ENCODE measurements at regions not wholly inside any gene's neighbourhood (a gene's known extent, or its start where the extent isn't known, plus 50 kb on each side); places are given as distances from the start of the nearest gene placed in this dataset.

GRCh38 chr3:117080872-117081271, 371.3 kb downstream of the TUSC7 start:
- H3K9me3 ChIP-seq = no peaks in the 10 kb centered on the region
- CTCF ChIA-PET = no interaction called here
- H3K9ac ChIP-seq = no peak overlapping the region
- H3K9me2 ChIP-seq = no peaks in the 10 kb centered on the region
- POLR2A ChIA-PET = no interaction called here
- no peak overlapping the region for H3K4me2 ChIP-seq
- WGBS (ENCODE audit: low lambda C conversion rate) = 66% methylated on average over 2 of the region's 2 CpGs
- no peak overlapping the region for H3K4me3 ChIP-seq (ENCODE audit: low read depth in 2 of 2, low read length in 1 of 2)
- no peak for TF ChIP-seq RFX5 (IDR thresholded peaks at IDR 0.05; ENCODE audit: low read length)
- no peak for TF ChIP-seq FOXM1 (IDR thresholded peaks at IDR 0.05; ENCODE audit: low read depth)
- no peak for TF ChIP-seq REST (IDR thresholded peaks at IDR 0.05; ENCODE audit: low read depth, low read length)
- no peak for TF ChIP-seq USF1 (IDR thresholded peaks at IDR 0.05; ENCODE audit: borderline replicate concordance, low read depth)
- no peak for TF ChIP-seq RXRA (IDR thresholded peaks at IDR 0.05; ENCODE audit: borderline replicate concordance, low read depth)
- no peak for TF ChIP-seq SMC3 (IDR thresholded peaks at IDR 0.05; ENCODE audit: low read depth, low read length)
- TF ChIP-seq MXI1 (IDR thresholded peaks at IDR 0.05; ENCODE audit: low read depth, low read length) = no peak
- TF ChIP-seq ZBTB33 (IDR thresholded peaks at IDR 0.05; ENCODE audit: borderline replicate concordance, low read depth) = no peak
- no peak for TF ChIP-seq USF2 (IDR thresholded peaks at IDR 0.05; ENCODE audit: borderline replicate concordance, low read depth, low read length)
- no peak for TF ChIP-seq MEF2A (IDR thresholded peaks at IDR 0.05; ENCODE audit: borderline replicate concordance, low read depth)
- H3K27me3 ChIP-seq (ENCODE audit: insufficient read depth) = no peaks in the 10 kb centered on the region
- no peaks in the 10 kb centered on the region; a peak in 2 of 4 replicates for H3K4me1 ChIP-seq (ENCODE audit: control insufficient read depth in 1 of 2, insufficient read depth in 2 of 2, low read depth in 1 of 2, low read length in 1 of 2)
- no peak for DNase-seq
- no peaks in the 10 kb centered on the region for H3F3A ChIP-seq (replicated peaks; ENCODE audit: insufficient read depth)
- no peaks in the 10 kb centered on the region for H3K36me3 ChIP-seq (replicated peaks in 1 of 2; ENCODE audit: control insufficient read depth in 1 of 2, insufficient read depth in 2 of 2, low read length in 1 of 2)
- no peaks in the 10 kb centered on the region for H4K20me1 ChIP-seq (ENCODE audit: insufficient read depth)
- no peaks in the 10 kb centered on the region for H3K79me2 ChIP-seq (ENCODE audit: insufficient read depth)
- H3K27ac ChIP-seq (ENCODE audit: low read depth in 2 of 2, low read length in 1 of 2) = no peak overlapping the region
- no peak overlapping the region for H2AFZ ChIP-seq (ENCODE audit: low read depth)
